ENCODE measurements at regions not wholly inside any gene's neighbourhood (a gene's known extent, or its start where the extent isn't known, plus 50 kb on each side); places are given as distances from the start of the nearest gene placed in this dataset.

DNA sequence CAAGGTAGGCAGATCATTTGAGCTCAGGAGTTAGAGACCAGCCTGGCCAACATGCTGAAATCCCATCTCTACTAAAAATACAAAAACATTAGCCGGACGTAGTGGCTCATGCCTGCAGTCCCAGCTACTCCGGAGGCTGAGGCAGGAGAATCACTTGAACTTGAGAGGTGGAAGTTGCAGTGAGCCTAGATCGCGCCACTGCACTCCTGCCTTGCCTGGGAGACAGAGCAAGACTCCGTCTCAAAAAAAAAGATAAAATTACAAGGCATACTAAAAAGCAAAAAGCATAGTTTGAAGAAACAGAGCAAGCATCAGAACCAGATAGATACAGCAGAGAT lies 61.2 kb upstream of the CDC42BPA start:
- TF ChIP-seq, protein P1, sequence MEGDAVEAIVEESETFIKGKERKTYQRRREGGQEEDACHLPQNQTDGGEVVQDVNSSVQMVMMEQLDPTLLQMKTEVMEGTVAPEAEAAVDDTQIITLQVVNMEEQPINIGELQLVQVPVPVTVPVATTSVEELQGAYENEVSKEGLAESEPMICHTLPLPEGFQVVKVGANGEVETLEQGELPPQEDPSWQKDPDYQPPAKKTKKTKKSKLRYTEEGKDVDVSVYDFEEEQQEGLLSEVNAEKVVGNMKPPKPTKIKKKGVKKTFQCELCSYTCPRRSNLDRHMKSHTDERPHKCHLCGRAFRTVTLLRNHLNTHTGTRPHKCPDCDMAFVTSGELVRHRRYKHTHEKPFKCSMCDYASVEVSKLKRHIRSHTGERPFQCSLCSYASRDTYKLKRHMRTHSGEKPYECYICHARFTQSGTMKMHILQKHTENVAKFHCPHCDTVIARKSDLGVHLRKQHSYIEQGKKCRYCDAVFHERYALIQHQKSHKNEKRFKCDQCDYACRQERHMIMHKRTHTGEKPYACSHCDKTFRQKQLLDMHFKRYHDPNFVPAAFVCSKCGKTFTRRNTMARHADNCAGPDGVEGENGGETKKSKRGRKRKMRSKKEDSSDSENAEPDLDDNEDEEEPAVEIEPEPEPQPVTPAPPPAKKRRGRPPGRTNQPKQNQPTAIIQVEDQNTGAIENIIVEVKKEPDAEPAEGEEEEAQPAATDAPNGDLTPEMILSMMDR (IDR thresholded peaks at IDR 0.05; ENCODE audit: insufficient read depth, low read length, poor library complexity, severe bottlenecking): no peak
- Histone ChIP-seq H3K4me3 (ENCODE audit: low read depth, low read length) (no peak overlapping the region), H3K27me3 (ENCODE audit: control insufficient read depth, insufficient read depth, low read length) (no peaks in the 10 kb centered on the region)

DNA sequence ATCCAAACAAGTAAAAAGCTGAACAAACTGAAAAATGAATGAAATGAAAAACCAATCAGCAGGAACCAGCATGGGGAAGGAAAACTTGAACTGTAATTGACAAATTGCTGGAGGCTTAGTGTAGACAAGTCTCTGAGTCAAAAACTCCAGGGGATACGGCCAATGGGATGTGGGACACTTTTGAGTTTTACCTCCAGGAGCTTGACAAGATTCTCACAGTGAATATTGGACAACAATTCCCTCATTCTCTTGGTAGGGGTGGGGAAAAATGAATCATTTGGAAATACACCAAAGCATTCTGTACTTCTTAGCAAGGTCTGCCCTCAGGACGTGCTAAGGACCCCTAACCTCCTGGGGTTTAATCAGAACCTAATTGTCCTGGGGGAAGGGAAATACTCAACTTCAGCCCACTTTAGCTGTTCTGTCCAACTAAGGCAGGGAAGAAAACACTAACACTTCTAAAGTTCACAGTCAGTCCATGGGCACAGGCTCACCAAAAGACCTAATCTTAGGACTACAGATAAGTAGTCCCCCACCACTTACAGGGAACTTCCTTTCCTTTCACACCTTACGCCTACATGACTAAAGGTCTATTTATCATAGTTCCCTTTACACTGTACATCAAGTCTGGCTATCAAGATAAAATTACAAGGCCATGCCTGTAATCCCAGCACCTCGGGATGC lies 60.7 kb upstream of the CDC42BPA start:
- Histone ChIP-seq H3K36me3 (ENCODE audit: control insufficient read depth, insufficient read depth, low read length) (no peaks in the 10 kb centered on the region), H3K27me3 (ENCODE audit: control insufficient read depth, insufficient read depth, low read length) (no peaks in the 10 kb centered on the region), H3K4me3 (ENCODE audit: low read depth, low read length) (no peak overlapping the region)
- DNase-seq (ENCODE audit: low read depth): no peak
- TF ChIP-seq, protein P1 (IDR thresholded peaks at IDR 0.05; ENCODE audit: insufficient read depth, low read length, poor library complexity, severe bottlenecking): no peak

More for the DNA sequence above, 61.2 kb upstream of the CDC42BPA start:
- no peak for DNase-seq (ENCODE audit: low read depth)
- H3K36me3 ChIP-seq (ENCODE audit: control insufficient read depth, insufficient read depth, low read length): no peaks in the 10 kb centered on the region

DNA sequence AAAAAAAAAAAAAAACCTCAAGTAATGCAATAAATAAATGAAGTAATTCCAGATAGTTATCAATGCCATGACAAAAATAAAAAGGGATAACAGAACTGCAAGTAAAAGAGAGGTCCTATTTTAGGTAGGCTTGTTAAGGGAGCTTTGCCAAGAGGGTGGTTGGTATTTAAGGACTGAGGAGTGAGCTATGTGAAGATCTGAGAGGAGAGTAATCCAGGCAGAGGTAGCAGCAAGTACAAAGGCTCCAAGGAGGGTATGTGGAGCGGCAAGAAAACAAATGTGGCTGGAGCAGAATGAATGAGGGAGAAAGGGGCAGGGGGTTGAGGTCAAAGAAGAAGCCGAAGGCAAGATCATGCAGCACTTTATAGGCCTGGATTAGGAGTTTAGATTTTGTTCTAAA lies 59.9 kb upstream of the CDC42BPA start:
- Histone ChIP-seq H3K27me3 (ENCODE audit: control insufficient read depth, insufficient read depth, low read length) (no peaks in the 10 kb centered on the region), H3K36me3 (ENCODE audit: control insufficient read depth, insufficient read depth, low read length) (no peaks in the 10 kb centered on the region), H3K4me3 (ENCODE audit: low read depth, low read length) (no peak overlapping the region)
- DNase-seq (ENCODE audit: low read depth): no peak
- TF ChIP-seq, protein P1 (IDR thresholded peaks at IDR 0.05; ENCODE audit: insufficient read depth, low read length, poor library complexity, severe bottlenecking): no peak

DNA sequence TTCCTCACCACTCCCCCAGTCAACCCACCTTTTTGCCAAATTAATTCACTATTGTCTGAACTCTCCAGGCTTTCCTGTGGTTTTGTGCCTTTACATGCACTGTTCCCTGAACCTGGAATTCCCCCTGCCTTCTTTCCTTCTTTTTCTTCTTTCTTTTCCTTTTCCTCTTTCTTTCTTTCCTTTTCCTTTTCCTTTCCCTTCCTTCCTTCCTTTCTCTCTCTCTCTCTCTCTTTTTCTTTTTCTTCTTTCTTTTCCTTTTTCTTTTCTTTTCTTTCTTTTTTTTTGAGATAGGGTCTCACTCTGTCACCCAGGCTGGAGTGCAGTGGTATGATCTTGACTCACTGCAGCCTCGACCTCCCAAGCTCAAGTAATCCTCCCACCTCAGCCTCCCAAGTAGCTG lies 56.6 kb upstream of the CDC42BPA start:
- Histone ChIP-seq H3K36me3 (ENCODE audit: control insufficient read depth, insufficient read depth, low read length) (no peaks in the 10 kb centered on the region), H3K27me3 (ENCODE audit: control insufficient read depth, insufficient read depth, low read length) (no peaks in the 10 kb centered on the region), H3K4me3 (ENCODE audit: low read depth, low read length) (no peak overlapping the region)
- no peak for DNase-seq (ENCODE audit: low read depth)
- TF ChIP-seq, protein P1 (IDR thresholded peaks at IDR 0.05; ENCODE audit: insufficient read depth, low read length, poor library complexity, severe bottlenecking): no peak

DNA sequence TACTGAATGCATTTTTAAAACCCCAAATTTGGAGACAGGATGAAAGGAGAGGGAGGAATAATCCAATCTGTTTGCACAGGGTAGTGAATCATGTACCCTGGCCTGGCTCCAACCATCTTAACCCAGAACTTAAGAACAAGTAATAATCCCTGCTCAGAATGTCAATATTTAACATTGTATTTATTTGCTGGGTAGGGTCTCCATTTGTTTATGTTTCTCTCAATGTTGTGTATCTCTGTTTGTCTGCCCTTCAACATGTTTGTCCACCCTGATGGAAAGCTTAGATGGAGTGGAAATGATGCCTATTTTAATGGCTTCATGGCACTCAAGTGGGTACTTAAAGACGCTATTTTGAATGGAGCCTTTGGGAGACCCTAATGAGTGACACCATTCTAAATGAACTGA lies 54.4 kb upstream of the CDC42BPA start:
- no peak for DNase-seq (ENCODE audit: low read depth)
- TF ChIP-seq, protein P1 (IDR thresholded peaks at IDR 0.05; ENCODE audit: insufficient read depth, low read length, poor library complexity, severe bottlenecking): no peak
- H3K4me3 ChIP-seq (ENCODE audit: low read depth, low read length): no peak overlapping the region
- H3K27me3 ChIP-seq (ENCODE audit: control insufficient read depth, insufficient read depth, low read length): no peaks in the 10 kb centered on the region
- no peaks in the 10 kb centered on the region for H3K36me3 ChIP-seq (ENCODE audit: control insufficient read depth, insufficient read depth, low read length)

Data from kidney epithelial cell (primary cell).